Keratinocyte (primary cell): ENCODE measurements at regions not wholly inside any gene's neighbourhood (a gene's known extent, or its start where the extent isn't known, plus 50 kb on each side); places are given as distances from the start of the nearest gene placed in this dataset.

Experiments used
- DNase-seq: peaks from one replicate; pipeline ENCODE4 v3.0.0-alpha.2; 2011; ENCODE audit warnings: low read depth, missing footprints, low spot score
- FAIRE-seq: peaks from 2 replicates; lab custom pipeline; 2011; peaks lifted over from hg19 to GRCh38; lab: Jason Lieb, UNC
- H2AFZ ChIP-seq: 2 replicates; pipeline ENCODE4 v1.6.0; 2012; ENCODE audit warnings: low read length, control low read depth, inconsistent platforms; ENCODE audit not compliant: control insufficient read depth
- H3K27ac ChIP-seq: 2 replicates; pipeline ENCODE4 v1.5.1; 2011; ENCODE audit warnings: low read length; ENCODE audit not compliant: control insufficient read depth, insufficient read depth
- H3K27me3 ChIP-seq: 3 replicates; pipeline ENCODE4 v1.6.0; 2011; ENCODE audit warnings: low read length; ENCODE audit not compliant: control insufficient read depth, insufficient read depth; ENCODE audit errors: extremely low read depth
- H3K36me3 ChIP-seq, 2 experiments: 2 replicates in 1 of 2; 3 replicates in 1 of 2; pipeline ENCODE4 v1.5.1; 2011; ENCODE audit warnings: low read length in 2 of 2, mild to moderate bottlenecking in 1 of 2; ENCODE audit not compliant: control insufficient read depth in 2 of 2, insufficient read depth in 2 of 2; ENCODE audit errors: extremely low read depth in 1 of 2
- H3K4me1 ChIP-seq: 3 replicates; pipeline ENCODE4 v1.5.1; 2011; ENCODE audit warnings: low read length; ENCODE audit not compliant: control insufficient read depth, insufficient read depth; ENCODE audit errors: extremely low read depth
- H3K4me2 ChIP-seq: 3 replicates; pipeline ENCODE4 v1.6.0; 2011; ENCODE audit warnings: low read depth, low read length; ENCODE audit not compliant: control insufficient read depth, insufficient read depth; ENCODE audit errors: extremely low read depth
- H3K4me3 ChIP-seq, 3 experiments: fragments of 200-600 bp in 1 of 3; sonication (generic) in 1 of 3; 2 replicates in 2 of 3; 3 replicates in 1 of 3; pipeline ENCODE4 v1.5.1; 2011 to 2016; ENCODE audit warnings: low read length in 3 of 3, mild to moderate bottlenecking in 3 of 3, control low read depth in 2 of 3, inconsistent platforms in 1 of 3, low read depth in 1 of 3, mixed read lengths in 1 of 3, mixed run types in 1 of 3, moderate library complexity in 1 of 3; ENCODE audit not compliant: control insufficient read depth in 2 of 3, insufficient read depth in 2 of 3; ENCODE audit errors: extremely low read depth in 1 of 3
- H3K79me2 ChIP-seq: 2 replicates; pipeline ENCODE4 v1.6.0; 2012; ENCODE audit warnings: low read length; ENCODE audit not compliant: control insufficient read depth, insufficient read depth
- H3K9ac ChIP-seq: 3 replicates; pipeline ENCODE4 v1.6.0; 2011; ENCODE audit warnings: low read length; ENCODE audit not compliant: control insufficient read depth, insufficient read depth; ENCODE audit errors: extremely low read depth
- H3K9me1 ChIP-seq: 3 replicates; pipeline ENCODE4 v1.6.0; 2011; ENCODE audit warnings: low read length; ENCODE audit not compliant: control insufficient read depth, insufficient read depth; ENCODE audit errors: extremely low read depth
- H3K9me3 ChIP-seq: 2 replicates; pipeline ENCODE4 v1.5.1; 2012; ENCODE audit warnings: low read depth, low read length; ENCODE audit not compliant: control insufficient read depth
- H4K20me1 ChIP-seq: 3 replicates; pipeline ENCODE4 v1.6.0; 2011; ENCODE audit warnings: low read length; ENCODE audit not compliant: control insufficient read depth, insufficient read depth; ENCODE audit errors: extremely low read depth
- EZH2 ChIP-seq: IDR thresholded peaks from one replicate; pipeline ENCODE4 v1.6.1; 2012; ENCODE audit warnings: inconsistent platforms, mild to moderate bottlenecking, low read length, moderate library complexity
- dilution Hi-C: fragments of 300-500 bp; cut with MboI; formaldehyde crosslinking; loops from one replicate; pipeline ENCODE4 v1.7.0; 2020; ENCODE audit warnings: low sequenced_read_pairs; ENCODE audit not compliant: extremely low pct_ligation_motif_present
- TF ChIP-seq, protein P1 (sequence below), 3 experiments: IDR thresholded peaks in 1 of 3; conservative IDR thresholded peaks in 1 of 3; optimal IDR thresholded peaks in 1 of 3; 2 replicates in 2 of 3; 3 replicates in 1 of 3; pipeline versions ENCODE3 to v1.5.1; 2011; ENCODE audit warnings: low read length in 3 of 3, mild to moderate bottlenecking in 3 of 3, moderate library complexity in 2 of 3, control low read depth in 1 of 3, inconsistent platforms in 1 of 3; ENCODE audit not compliant: insufficient read depth in 2 of 3; ENCODE audit errors: extremely low read depth in 1 of 3

DNA sequence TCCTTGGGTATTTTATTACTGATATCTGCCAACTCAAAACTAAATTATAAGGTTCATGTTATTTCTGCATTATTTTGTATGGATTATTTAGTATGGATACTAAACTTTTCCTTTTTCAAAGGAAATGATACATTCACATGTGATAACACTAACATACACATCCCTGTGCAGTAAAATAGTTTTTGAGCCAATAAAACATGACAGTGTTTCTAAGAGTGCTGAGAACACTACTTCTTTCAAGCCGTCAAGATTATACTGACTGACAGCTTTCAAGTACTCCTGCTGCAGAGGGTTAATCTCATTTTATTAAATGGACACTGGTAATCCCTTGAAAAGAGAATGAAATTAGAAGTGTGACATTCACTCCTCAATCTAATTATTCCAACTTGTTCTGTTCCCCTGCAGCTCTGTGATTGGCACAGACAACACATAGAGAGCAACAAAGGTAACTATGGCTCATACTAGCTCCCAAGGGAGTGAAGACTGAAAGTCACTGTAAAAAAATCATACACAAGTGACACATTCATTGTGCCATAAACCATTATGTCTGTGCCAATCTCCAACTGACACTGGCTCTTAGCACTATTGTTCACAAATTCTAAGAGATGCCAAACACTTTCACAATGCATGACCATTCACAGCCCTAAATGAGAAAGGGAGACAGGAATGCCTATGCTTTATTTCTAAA, 468.6 kb downstream of the SHQ1 start:
- H3K4me1 ChIP-seq, result peaks cover 29% of the 10 kb centered on the region
- H4K20me1 ChIP-seq, result peaks cover 23% of the 10 kb centered on the region
- H3K4me3 ChIP-seq, result no peak overlapping the region
- dilution Hi-C loops, result no loop called here
- H2AFZ ChIP-seq, result no peak overlapping the region
- DNase-seq, result no peak
- no peak for FAIRE-seq
- no peak overlapping the region for H3K9ac ChIP-seq
- no peaks in the 10 kb centered on the region for H3K27me3 ChIP-seq
- no peak overlapping the region for H3K27ac ChIP-seq
- no peak overlapping the region for H3K4me2 ChIP-seq
- H3K9me1 ChIP-seq, result peaks cover 7% of the 10 kb centered on the region
- H3K9me3 ChIP-seq, result no peaks in the 10 kb centered on the region
- no peak for TF ChIP-seq EZH2
- TF ChIP-seq, protein P1, sequence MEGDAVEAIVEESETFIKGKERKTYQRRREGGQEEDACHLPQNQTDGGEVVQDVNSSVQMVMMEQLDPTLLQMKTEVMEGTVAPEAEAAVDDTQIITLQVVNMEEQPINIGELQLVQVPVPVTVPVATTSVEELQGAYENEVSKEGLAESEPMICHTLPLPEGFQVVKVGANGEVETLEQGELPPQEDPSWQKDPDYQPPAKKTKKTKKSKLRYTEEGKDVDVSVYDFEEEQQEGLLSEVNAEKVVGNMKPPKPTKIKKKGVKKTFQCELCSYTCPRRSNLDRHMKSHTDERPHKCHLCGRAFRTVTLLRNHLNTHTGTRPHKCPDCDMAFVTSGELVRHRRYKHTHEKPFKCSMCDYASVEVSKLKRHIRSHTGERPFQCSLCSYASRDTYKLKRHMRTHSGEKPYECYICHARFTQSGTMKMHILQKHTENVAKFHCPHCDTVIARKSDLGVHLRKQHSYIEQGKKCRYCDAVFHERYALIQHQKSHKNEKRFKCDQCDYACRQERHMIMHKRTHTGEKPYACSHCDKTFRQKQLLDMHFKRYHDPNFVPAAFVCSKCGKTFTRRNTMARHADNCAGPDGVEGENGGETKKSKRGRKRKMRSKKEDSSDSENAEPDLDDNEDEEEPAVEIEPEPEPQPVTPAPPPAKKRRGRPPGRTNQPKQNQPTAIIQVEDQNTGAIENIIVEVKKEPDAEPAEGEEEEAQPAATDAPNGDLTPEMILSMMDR (optimal IDR thresholded peaks at IDR 0.05 in 1 of 3, IDR thresholded peaks at IDR 0.05 in 1 of 3, conservative IDR thresholded peaks at IDR 0.05 in 1 of 3; ENCODE audit: extremely low read depth in 1 of 3, insufficient read depth in 2 of 3, low read length in 3 of 3), result no peak
- H3K79me2 ChIP-seq, result peaks cover 41% of the 10 kb centered on the region
- peaks cover 5 to 10% of the 10 kb centered on the region in 2 experiments for H3K36me3 ChIP-seq

DNA sequence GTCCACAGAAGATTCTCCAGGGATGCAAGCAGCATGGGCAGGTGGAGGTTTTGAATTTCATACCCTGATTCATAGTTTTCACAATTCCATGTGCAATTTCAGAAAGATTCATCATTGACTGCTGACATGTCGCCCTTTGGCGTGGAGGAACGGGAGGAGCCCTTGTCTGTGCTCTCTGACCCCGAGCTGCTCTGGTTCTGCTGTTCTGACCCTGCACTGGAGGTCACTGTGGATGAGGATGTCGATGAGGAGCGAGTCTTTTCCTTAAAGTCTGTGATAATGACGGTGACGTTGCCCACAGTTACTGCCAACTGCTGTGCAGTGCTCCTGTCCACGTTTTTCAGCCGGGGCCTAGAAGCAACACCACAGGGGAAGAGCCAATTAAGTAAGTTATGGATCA, 470.0 kb downstream of the SHQ1 start:
- H2AFZ ChIP-seq, result no peak overlapping the region
- peaks cover 5 to 10% of the 10 kb centered on the region in 2 experiments for H3K36me3 ChIP-seq
- no peaks in the 10 kb centered on the region for H3K9me3 ChIP-seq
- DNase-seq, result no peak
- H3K4me3 ChIP-seq, result no peak overlapping the region
- TF ChIP-seq EZH2, result no peak
- TF ChIP-seq, protein P1 (optimal IDR thresholded peaks at IDR 0.05 in 1 of 3, IDR thresholded peaks at IDR 0.05 in 1 of 3, conservative IDR thresholded peaks at IDR 0.05 in 1 of 3; ENCODE audit: extremely low read depth in 1 of 3, insufficient read depth in 2 of 3, low read length in 3 of 3), result no peak
- peaks cover 5% of the 10 kb centered on the region for H3K9me1 ChIP-seq
- no peak for FAIRE-seq
- peaks cover 18% of the 10 kb centered on the region for H3K4me1 ChIP-seq
- H3K4me2 ChIP-seq, result no peak overlapping the region
- no peaks in the 10 kb centered on the region for H3K27me3 ChIP-seq
- no peak overlapping the region for H3K9ac ChIP-seq
- no peak overlapping the region for H3K27ac ChIP-seq
- H3K79me2 ChIP-seq, result peaks cover 32% of the 10 kb centered on the region
- dilution Hi-C loops, result no loop called here
- peaks cover 19% of the 10 kb centered on the region for H4K20me1 ChIP-seq
